GM12878 (cell line): ENCODE measurements at regions not wholly inside any gene's neighbourhood (a gene's known extent, or its start where the extent isn't known, plus 50 kb on each side); places are given as distances from the start of the nearest gene placed in this dataset.

Experiments
- ATAC-seq: fragments of 200-7000 bp; cut with Tn5 transposase; 3 replicates; pipeline ENCODE4 v1.9.1; 2020; ENCODE audit warnings: mild to moderate bottlenecking, moderate library complexity
- BruUV-seq: library from RNA; stranded (reverse); fragments of 400-500 nt; replicated peaks from 2 replicates; lab custom pipeline; 2021; lab: Mats Ljungman, UMichigan
- CTCF ChIA-PET: fragments of 300-600 bp; sonication (Branson Sonifier 250); formaldehyde crosslinking; extraction: SDS; loops from one replicate; lab custom pipeline; 2021; ENCODE audit warnings: inconsistent platforms; lab: Yijun Ruan, JAX
- POLR2A ChIA-PET: fragments of 350-600 bp; formaldehyde crosslinking; extraction: SDS; loops from one replicate; lab custom pipeline; 2021; ENCODE audit warnings: inconsistent platforms; lab: Charles Lee
- RAD21 ChIA-PET: fragments of 300-600 bp; sonication (Branson Sonifier 250); formaldehyde crosslinking; loops from one replicate; lab custom pipeline; 2023; ENCODE audit warnings: antibody characterized with exemption; ENCODE audit not compliant: unreplicated experiment; lab: Charles Lee
- SMC1A ChIA-PET: fragments of 300-600 bp; sonication (Branson Sonifier 250); formaldehyde crosslinking; loops from one replicate; lab custom pipeline; 2023; ENCODE audit not compliant: unreplicated experiment, uncharacterized antibody; lab: Charles Lee
- DNase-seq: peaks from one replicate; pipeline ENCODE4 v3.0.0-alpha.2; 2011; ENCODE audit warnings: low read depth, low spot score
- FAIRE-seq: peaks from 3 replicates; lab custom pipeline; 2011; peaks lifted over from hg19 to GRCh38; lab: Jason Lieb, UNC
- H2AFZ ChIP-seq: 2 replicates; pipeline ENCODE4 v1.6.0; 2011; ENCODE audit warnings: low read depth, low read length, control low read depth; ENCODE audit not compliant: control insufficient read depth
- H3K27ac ChIP-seq: 2 replicates; pipeline ENCODE4 v1.5.1; 2011; ENCODE audit warnings: control low read depth; ENCODE audit not compliant: control insufficient read depth, insufficient read depth
- H3K27me3 ChIP-seq, 2 experiments: replicated peaks in 1 of 2; 2 replicates each; pipeline versions ENCODE4 v1.6.0 to v1.6.1; 2011; ENCODE audit warnings: low read length in 1 of 2; ENCODE audit not compliant: control insufficient read depth in 2 of 2, insufficient read depth in 2 of 2
- H3K36me3 ChIP-seq, 2 experiments: 2 replicates each; pipeline ENCODE4 v1.5.1; 2011; ENCODE audit warnings: low read length in 1 of 2; ENCODE audit not compliant: control insufficient read depth in 2 of 2, insufficient read depth in 2 of 2
- H3K4me1 ChIP-seq: 2 replicates; pipeline ENCODE4 v1.6.1; 2011; ENCODE audit warnings: mild to moderate bottlenecking, low read length, moderate library complexity, mixed read lengths; ENCODE audit not compliant: control insufficient read depth, insufficient read depth
- H3K4me2 ChIP-seq: 2 replicates; pipeline ENCODE4 v1.6.0; 2011; ENCODE audit warnings: control low read depth; ENCODE audit not compliant: control insufficient read depth, insufficient read depth
- H3K4me3 ChIP-seq: fragments of 200-600 bp; sonication (generic); 2 replicates; pipeline ENCODE4 v1.5.1; 2016
- H3K79me2 ChIP-seq: 2 replicates; pipeline ENCODE4 v1.6.0; 2011; ENCODE audit warnings: low read length; ENCODE audit not compliant: control insufficient read depth, insufficient read depth
- H3K9ac ChIP-seq: 2 replicates; pipeline ENCODE4 v1.8.0; 2011; ENCODE audit warnings: low read length, control low read depth, mixed read lengths; ENCODE audit not compliant: control insufficient read depth, insufficient read depth
- H3K9me3 ChIP-seq: replicated peaks from 3 replicates; pipeline ENCODE4 v1.5.1; 2011; ENCODE audit warnings: mild to moderate bottlenecking, low read length; ENCODE audit not compliant: control insufficient read depth, insufficient read depth
- H4K20me1 ChIP-seq: 2 replicates; pipeline ENCODE4 v1.6.0; 2011; ENCODE audit not compliant: control insufficient read depth, insufficient read depth
- BCL11A ChIP-seq: IDR thresholded peaks from 2 replicates; pipeline ENCODE4 v1.6.1; 2011; ENCODE audit warnings: low read depth, low read length
- EGR1 ChIP-seq, 2 experiments: IDR thresholded peaks; 1 replicate in 1 of 2; 2 replicates in 1 of 2; pipeline ENCODE4 v1.6.1; 2011 to 2012; ENCODE audit warnings: low read depth in 2 of 2, low read length in 2 of 2, borderline replicate concordance in 1 of 2, mild to moderate bottlenecking in 1 of 2, moderate library complexity in 1 of 2
- GABPA ChIP-seq: IDR thresholded peaks from 2 replicates; pipeline ENCODE4 v1.6.1; 2014; ENCODE audit warnings: antibody characterized with exemption, low read depth, mild to moderate bottlenecking, inconsistent platforms
- IRF4 ChIP-seq: IDR thresholded peaks from 2 replicates; pipeline ENCODE4 v1.6.1; 2011; ENCODE audit warnings: low read depth, low read length
- JUNB ChIP-seq: IDR thresholded peaks from 2 replicates; pipeline ENCODE4 v1.6.1; 2016; ENCODE audit warnings: antibody characterized with exemption, mild to moderate bottlenecking
- KDM1A ChIP-seq: fragments of 200-600 bp; sonication (generic); IDR thresholded peaks from 2 replicates; pipeline ENCODE4 v1.6.1; 2016; ENCODE audit warnings: borderline replicate concordance
- KLF5 ChIP-seq: fragments of 450-650 bp; IDR thresholded peaks from 2 replicates; pipeline ENCODE4 v1.6.1; 2014; ENCODE audit warnings: mild to moderate bottlenecking; ENCODE audit not compliant: partially characterized antibody
- MXI1 ChIP-seq: fragments of 150-350 bp; IDR thresholded peaks from 2 replicates; pipeline ENCODE4 v1.6.1; 2011; ENCODE audit warnings: low read depth, mild to moderate bottlenecking, inconsistent platforms, low read length, improper control_type of control experiment
- NR2C1 ChIP-seq: fragments of 450-650 bp; IDR thresholded peaks from 2 replicates; pipeline ENCODE4 v1.6.1; 2017; ENCODE audit warnings: antibody characterized with exemption, mild to moderate bottlenecking, moderate library complexity
- PAX8 ChIP-seq: fragments of 450-650 bp; IDR thresholded peaks from 2 replicates; pipeline ENCODE4 v1.6.1; 2017; ENCODE audit warnings: mild to moderate bottlenecking, moderate library complexity
- POLR2A ChIP-seq: IDR thresholded peaks from 2 replicates; pipeline ENCODE4 v1.6.1; 2011; ENCODE audit warnings: low read depth, mild to moderate bottlenecking, low read length
- SPI1 ChIP-seq: IDR thresholded peaks from 2 replicates; pipeline ENCODE4 v1.6.1; 2011; ENCODE audit warnings: low read depth, mild to moderate bottlenecking, low read length, moderate library complexity, borderline replicate concordance; ENCODE audit not compliant: insufficient read depth
- STAT1 ChIP-seq: fragments of 450-650 bp; conservative IDR thresholded peaks from 2 replicates; pipeline ENCODE4 v1.6.1; 2014; ENCODE audit warnings: antibody characterized with exemption, mild to moderate bottlenecking
- SUZ12 ChIP-seq: fragments of 200-600 bp; sonication (generic); IDR thresholded peaks from one replicate; pipeline ENCODE4 v1.6.1; 2018; ENCODE audit warnings: antibody characterized with exemption, mild to moderate bottlenecking; ENCODE audit not compliant: unreplicated experiment
- TAF1 ChIP-seq: IDR thresholded peaks from 2 replicates; pipeline ENCODE4 v1.6.1; 2011; ENCODE audit warnings: mild to moderate bottlenecking, low read depth, low read length, borderline replicate concordance
- TCF12 ChIP-seq: IDR thresholded peaks from 2 replicates; pipeline ENCODE4 v1.6.1; 2011; ENCODE audit warnings: low read depth, mild to moderate bottlenecking, low read length
- ZBED1 ChIP-seq: IDR thresholded peaks from 2 replicates; pipeline ENCODE4 v1.6.1; 2016; ENCODE audit warnings: borderline replicate concordance
- ZNF622 ChIP-seq: fragments of 450-650 bp; IDR thresholded peaks from 2 replicates; pipeline ENCODE4 v1.6.1; 2017; ENCODE audit warnings: mild to moderate bottlenecking, inconsistent platforms
- ZSCAN29 ChIP-seq: fragments of 450-650 bp; IDR thresholded peaks from 2 replicates; pipeline ENCODE4 v1.6.1; 2017; ENCODE audit warnings: mild to moderate bottlenecking, moderate library complexity
- WGBS: methylation state at CpG from one replicate; pipeline ENCODE4 v1.1.6; 2016; ENCODE audit warnings: low lambda C conversion rate; ENCODE audit not compliant: insufficient replicate concordance, insufficient coverage; ENCODE audit errors: missing lambda C conversion rate; 5-methylcytosine and 5-hydroxymethylcytosine counted together
- in situ Hi-C: fragments of 300-500 bp; cut with MboI; formaldehyde crosslinking; loops from 9 replicates; pipeline ENCODE4 v1.14.3; 2018; ENCODE audit warnings: mixed read lengths
- intact Hi-C: fragments of 100-400 bp; cut with micrococcal nuclease; formaldehyde crosslinking; loops from one replicate; pipeline ENCODE4 v1.14.2; 2022; ENCODE audit not compliant: unreplicated experiment
- TF ChIP-seq, protein P1 (sequence below): IDR thresholded peaks from 2 replicates; pipeline ENCODE4 v1.6.1; 2011; ENCODE audit warnings: mild to moderate bottlenecking, low read depth, low read length, moderate library complexity; ENCODE audit not compliant: insufficient replicate concordance
- TF ChIP-seq, protein P2 (sequence below): IDR thresholded peaks from 2 replicates; pipeline ENCODE4 v1.6.1; 2011; ENCODE audit warnings: low read depth, mild to moderate bottlenecking, low read length, moderate library complexity, borderline replicate concordance; ENCODE audit errors: extremely low read depth

DNA sequence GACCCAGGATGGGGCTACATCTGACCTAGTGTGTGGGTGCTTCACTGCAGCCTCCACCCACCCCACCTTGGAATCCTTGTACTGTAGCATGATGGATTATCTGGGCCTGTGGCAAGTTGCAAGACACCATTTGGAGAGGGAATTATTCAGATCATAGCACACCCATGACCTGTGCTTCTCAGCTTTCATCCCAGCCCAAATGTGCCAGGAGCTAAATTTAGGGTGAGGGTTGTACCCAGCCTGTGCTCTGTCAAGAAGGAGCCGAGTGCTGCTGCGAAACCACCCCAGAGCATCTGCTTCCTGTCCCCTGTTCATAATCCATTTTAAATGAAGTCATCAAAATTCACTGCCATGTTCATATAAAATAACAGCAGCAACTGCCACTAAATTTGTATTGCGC lies 394.5 kb downstream of the SHANK2 start:
- in situ Hi-C loops: no loop called here
- no peaks in the 10 kb centered on the region for H3K4me1 ChIP-seq
- no peak overlapping the region for H3K4me2 ChIP-seq
- ChIA-PET RAD21 (no interaction called here), CTCF (no interaction called here), SMC1A (no interaction called here), POLR2A (no interaction called here)
- TF ChIP-seq POLR2A (no peak), TCF12 (no peak), STAT1 (no peak), IRF4 (no peak), TAF1 (no peak), ZSCAN29 (no peak), SPI1 (no peak), SUZ12 (no peak), GABPA (no peak), MXI1 (no peak)
- no peak overlapping the region for H2AFZ ChIP-seq
- H3K9ac ChIP-seq: no peak overlapping the region
- DNase-seq (no peak), FAIRE-seq (no peak), ATAC-seq (no peak)
- H3K36me3 ChIP-seq: no peaks in the 10 kb centered on the region
- no peaks in the 10 kb centered on the region for H3K27me3 ChIP-seq
- BruUV-seq: no TSS peak
- H3K27ac ChIP-seq: no peak overlapping the region
- WGBS: 58% methylated on average over 3 of the region's 3 CpGs
- H3K4me3 ChIP-seq: no peak overlapping the region
- no peaks in the 10 kb centered on the region for H4K20me1 ChIP-seq
- H3K9me3 ChIP-seq: no peaks in the 10 kb centered on the region
- H3K79me2 ChIP-seq: no peaks in the 10 kb centered on the region
- intact Hi-C loops: no loop called here

DNA sequence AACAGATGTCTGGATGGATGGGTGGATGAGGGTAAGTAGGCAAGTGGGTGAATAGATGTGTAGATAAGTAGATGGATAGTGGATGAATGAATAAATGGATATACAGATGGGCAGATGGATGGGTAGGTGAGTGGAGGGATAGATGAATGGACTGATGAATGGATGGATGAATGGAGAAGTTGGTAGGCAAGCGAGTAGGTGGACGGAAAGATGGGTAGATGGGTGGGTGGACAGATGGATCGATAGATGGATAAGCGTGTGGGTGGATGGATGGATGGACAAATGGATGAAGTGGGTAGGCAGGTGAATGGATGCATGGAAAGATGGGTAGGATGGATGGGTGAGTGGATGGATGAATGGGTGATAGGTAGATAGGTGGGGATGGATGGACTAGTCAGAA lies 393.2 kb downstream of the SHANK2 start:
- Histone ChIP-seq H3K27me3 (no peaks in the 10 kb centered on the region), H3K4me3 (no peak overlapping the region), H3K9ac (no peak overlapping the region), H3K36me3 (no peaks in the 10 kb centered on the region), H3K79me2 (no peaks in the 10 kb centered on the region), H3K27ac (no peak overlapping the region), H2AFZ (no peak overlapping the region), H3K9me3 (no peaks in the 10 kb centered on the region), H4K20me1 (no peaks in the 10 kb centered on the region), H3K4me2 (no peak overlapping the region)
- ChIA-PET POLR2A (no interaction called here), RAD21 (no interaction called here), CTCF (no interaction called here), SMC1A (no interaction called here)
- WGBS: 66% methylated on average over 4 of the region's 4 CpGs
- intact Hi-C loops (no loop called here), in situ Hi-C loops (no loop called here)
- FAIRE-seq (no peak), DNase-seq (no peak), ATAC-seq (no peak)
- BruUV-seq: no TSS peak
- TF ChIP-seq NR2C1: no peak
- TF ChIP-seq BCL11A: no peak
- TF ChIP-seq EGR1 (IDR thresholded peaks at IDR 0.05; ENCODE audit: borderline replicate concordance in 1 of 2, low read depth in 2 of 2, low read length in 2 of 2): no peak
- TF ChIP-seq PAX8: no peak
- no peak for TF ChIP-seq KLF5
- TF ChIP-seq, protein P1, sequence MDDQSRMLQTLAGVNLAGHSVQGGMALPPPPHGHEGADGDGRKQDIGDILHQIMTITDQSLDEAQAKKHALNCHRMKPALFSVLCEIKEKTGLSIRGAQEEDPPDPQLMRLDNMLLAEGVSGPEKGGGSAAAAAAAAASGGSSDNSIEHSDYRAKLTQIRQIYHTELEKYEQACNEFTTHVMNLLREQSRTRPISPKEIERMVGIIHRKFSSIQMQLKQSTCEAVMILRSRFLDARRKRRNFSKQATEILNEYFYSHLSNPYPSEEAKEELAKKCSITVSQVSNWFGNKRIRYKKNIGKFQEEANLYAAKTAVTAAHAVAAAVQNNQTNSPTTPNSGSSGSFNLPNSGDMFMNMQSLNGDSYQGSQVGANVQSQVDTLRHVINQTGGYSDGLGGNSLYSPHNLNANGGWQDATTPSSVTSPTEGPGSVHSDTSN: no peak
- TF ChIP-seq, protein P2, sequence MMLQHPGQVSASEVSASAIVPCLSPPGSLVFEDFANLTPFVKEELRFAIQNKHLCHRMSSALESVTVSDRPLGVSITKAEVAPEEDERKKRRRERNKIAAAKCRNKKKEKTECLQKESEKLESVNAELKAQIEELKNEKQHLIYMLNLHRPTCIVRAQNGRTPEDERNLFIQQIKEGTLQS: no peak
- no peak for TF ChIP-seq KDM1A
- TF ChIP-seq JUNB: no peak
- no peak for TF ChIP-seq ZBED1
- no peak for TF ChIP-seq ZNF622
- TF ChIP-seq, all 136 proteins: peak for 0
- H3K4me1 ChIP-seq: no peaks in the 10 kb centered on the region
